H4 (cell line): ENCODE measurements at regions not wholly inside any gene's neighbourhood (a gene's known extent, or its start where the extent isn't known, plus 50 kb on each side); places are given as distances from the start of the nearest gene placed in this dataset.

Experiments used
- DNase-seq: peaks from one replicate; pipeline ENCODE4 v3.0.0-alpha.2; 2015; ENCODE audit warnings: low spot score

GRCh38 chr11:119856681-119857485 lies 127.9 kb upstream of the NECTIN1 start:
- DNase-seq: no peak

- DNase-seq: no peak
Observed at GRCh38 chr11:119855066-119855465, 126.1 kb upstream of the NECTIN1 start.

- DNase-seq: peak; percentile 12
Observed at GRCh38 chr11:119854521-119854920, 125.5 kb upstream of the NECTIN1 start.

GRCh38 chr11:119853581-119854360 lies 124.8 kb upstream of the NECTIN1 start:
- DNase-seq: no peak

GRCh38 chr11:119852741-119853140 lies 123.7 kb upstream of the NECTIN1 start:
- no peak for DNase-seq

- DNase-seq: no peak
Observed at GRCh38 chr11:119850822-119851409, 121.9 kb upstream of the NECTIN1 start.

GRCh38 chr11:119849872-119850271 lies 120.9 kb upstream of the NECTIN1 start:
- no peak for DNase-seq

- no peak for DNase-seq
Observed at GRCh38 chr11:119847853-119848252, 118.9 kb upstream of the NECTIN1 start.

- DNase-seq: no peak
Observed at GRCh38 chr11:119846374-119846773, 117.4 kb upstream of the NECTIN1 start.

- no peak for DNase-seq
Observed at GRCh38 chr11:119845756-119846155, 116.8 kb upstream of the NECTIN1 start.

- no peak for DNase-seq
Observed at GRCh38 chr11:119845305-119845704, 116.3 kb upstream of the NECTIN1 start.

GRCh38 chr11:119844808-119845207 lies 115.8 kb upstream of the NECTIN1 start:
- no peak for DNase-seq

GRCh38 chr11:119843877-119844276 lies 114.9 kb upstream of the NECTIN1 start:
- DNase-seq: no peak

- no peak for DNase-seq
Observed at GRCh38 chr11:119842731-119843130, 113.7 kb upstream of the NECTIN1 start.

- no peak for DNase-seq
Observed at GRCh38 chr11:119839476-119840133, 110.6 kb upstream of the NECTIN1 start.

GRCh38 chr11:119835753-119836152 lies 106.8 kb upstream of the NECTIN1 start:
- no peak for DNase-seq

- DNase-seq: peak; percentile 49
Observed at GRCh38 chr11:119832202-119832935, 103.4 kb upstream of the NECTIN1 start.

- no peak for DNase-seq
Observed at GRCh38 chr11:119831011-119831410, 102.0 kb upstream of the NECTIN1 start.

GRCh38 chr11:119830400-119830799 lies 101.4 kb upstream of the NECTIN1 start:
- DNase-seq: no peak

GRCh38 chr11:119829402-119829801 lies 100.4 kb upstream of the NECTIN1 start:
- DNase-seq: no peak

GRCh38 chr11:119828819-119829218 lies 99.8 kb upstream of the NECTIN1 start:
- no peak for DNase-seq
